ENCODE measurements at regions not wholly inside any gene's neighbourhood (a gene's known extent, or its start where the extent isn't known, plus 50 kb on each side); places are given as distances from the start of the nearest gene placed in this dataset.

DNA sequence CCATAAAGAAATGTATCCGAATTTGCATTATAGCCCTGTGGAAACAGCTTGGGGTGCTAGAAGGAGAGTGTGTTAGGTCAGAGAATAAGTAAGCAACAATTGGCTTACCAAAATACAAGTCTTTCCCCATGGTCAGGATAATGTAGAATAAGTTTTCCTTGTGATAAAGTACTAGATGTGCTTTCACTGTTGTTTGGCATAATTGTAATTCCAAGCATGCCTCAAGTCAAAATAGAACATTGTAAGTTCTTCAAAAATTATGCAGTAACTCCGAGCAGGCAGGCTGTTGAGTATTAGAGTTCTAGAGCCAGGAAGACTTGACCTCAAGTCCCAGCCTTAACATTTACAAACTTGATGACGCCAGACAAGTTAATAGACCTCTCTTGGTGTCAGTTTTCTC, 242.0 kb downstream of the TUSC7 start:
- no peak overlapping the region for H3K4me3 ChIP-seq (ENCODE audit: low read depth, low read length)
- DNase-seq (ENCODE audit: low read depth) = peak; percentile 74
- TF ChIP-seq, protein P1, sequence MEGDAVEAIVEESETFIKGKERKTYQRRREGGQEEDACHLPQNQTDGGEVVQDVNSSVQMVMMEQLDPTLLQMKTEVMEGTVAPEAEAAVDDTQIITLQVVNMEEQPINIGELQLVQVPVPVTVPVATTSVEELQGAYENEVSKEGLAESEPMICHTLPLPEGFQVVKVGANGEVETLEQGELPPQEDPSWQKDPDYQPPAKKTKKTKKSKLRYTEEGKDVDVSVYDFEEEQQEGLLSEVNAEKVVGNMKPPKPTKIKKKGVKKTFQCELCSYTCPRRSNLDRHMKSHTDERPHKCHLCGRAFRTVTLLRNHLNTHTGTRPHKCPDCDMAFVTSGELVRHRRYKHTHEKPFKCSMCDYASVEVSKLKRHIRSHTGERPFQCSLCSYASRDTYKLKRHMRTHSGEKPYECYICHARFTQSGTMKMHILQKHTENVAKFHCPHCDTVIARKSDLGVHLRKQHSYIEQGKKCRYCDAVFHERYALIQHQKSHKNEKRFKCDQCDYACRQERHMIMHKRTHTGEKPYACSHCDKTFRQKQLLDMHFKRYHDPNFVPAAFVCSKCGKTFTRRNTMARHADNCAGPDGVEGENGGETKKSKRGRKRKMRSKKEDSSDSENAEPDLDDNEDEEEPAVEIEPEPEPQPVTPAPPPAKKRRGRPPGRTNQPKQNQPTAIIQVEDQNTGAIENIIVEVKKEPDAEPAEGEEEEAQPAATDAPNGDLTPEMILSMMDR (IDR thresholded peaks at IDR 0.05; ENCODE audit: insufficient read depth, low read depth, low read length) = no peak

DNA sequence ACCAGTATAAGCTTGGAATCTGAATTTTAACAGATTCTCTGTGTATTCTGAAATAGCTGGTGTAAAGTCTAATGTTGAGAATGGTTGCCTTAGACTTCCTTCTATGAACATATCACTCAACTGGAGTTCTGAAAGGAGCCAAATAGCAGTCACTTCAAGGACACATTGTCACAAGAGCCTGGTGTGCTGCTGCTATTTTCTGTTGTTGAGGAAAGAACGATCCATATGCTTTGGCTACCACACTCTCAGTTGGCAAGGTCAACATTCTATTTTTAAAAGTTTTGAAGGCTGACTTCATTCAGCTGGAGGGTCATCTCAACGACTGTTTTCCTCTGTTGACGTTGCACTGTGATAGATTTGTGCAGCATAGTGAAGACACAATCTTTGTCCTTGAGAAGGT, 248.7 kb downstream of the TUSC7 start:
- DNase-seq (ENCODE audit: low read depth) = no peak
- TF ChIP-seq, protein P1 (IDR thresholded peaks at IDR 0.05; ENCODE audit: insufficient read depth, low read depth, low read length) = no peak
- no peak overlapping the region for H3K4me3 ChIP-seq (ENCODE audit: low read depth, low read length)

DNA sequence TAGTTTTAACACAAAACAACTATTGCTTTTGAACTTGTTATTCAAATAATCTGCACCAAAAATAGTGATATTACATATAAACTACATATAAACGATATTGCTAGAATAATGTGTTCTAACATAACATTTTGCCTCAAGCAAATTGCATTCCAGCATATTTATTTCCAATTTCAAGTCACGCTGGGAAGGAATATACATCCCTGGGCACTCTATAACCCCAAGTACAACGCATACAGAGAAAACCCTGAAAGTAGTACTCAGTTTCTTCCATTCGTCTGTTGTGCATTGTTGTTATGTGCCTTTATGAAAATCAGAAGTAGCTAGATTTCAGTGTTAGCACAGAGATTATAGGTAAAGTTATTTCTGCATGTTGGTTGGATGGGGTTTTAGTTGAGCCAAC, 251.5 kb downstream of the TUSC7 start:
- no peak overlapping the region for H3K4me3 ChIP-seq (ENCODE audit: low read depth, low read length)
- DNase-seq (ENCODE audit: low read depth) = no peak
- TF ChIP-seq, protein P1 (IDR thresholded peaks at IDR 0.05; ENCODE audit: insufficient read depth, low read depth, low read length) = no peak

DNA sequence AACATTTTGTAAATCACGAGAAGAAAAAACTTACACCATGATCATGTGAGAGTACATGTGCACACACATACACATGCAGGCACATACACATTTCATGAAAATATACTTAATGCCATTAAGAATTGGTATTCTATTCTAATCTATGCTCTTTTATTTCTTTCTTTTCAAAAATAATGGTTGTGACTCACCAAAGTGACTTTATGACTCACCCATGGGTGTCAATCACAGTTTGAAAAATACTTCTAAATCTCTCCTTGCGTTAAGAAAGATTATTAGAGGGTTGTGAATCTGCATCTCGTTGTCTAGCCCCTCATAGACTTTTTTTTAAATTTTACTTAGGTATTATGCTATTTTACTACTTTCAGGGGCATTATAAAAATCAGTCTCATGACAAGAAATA, 254.2 kb downstream of the TUSC7 start:
- H3K4me3 ChIP-seq (ENCODE audit: low read depth, low read length) = no peak overlapping the region
- DNase-seq (ENCODE audit: low read depth) = no peak
- TF ChIP-seq, protein P1 (IDR thresholded peaks at IDR 0.05; ENCODE audit: insufficient read depth, low read depth, low read length) = no peak

DNA sequence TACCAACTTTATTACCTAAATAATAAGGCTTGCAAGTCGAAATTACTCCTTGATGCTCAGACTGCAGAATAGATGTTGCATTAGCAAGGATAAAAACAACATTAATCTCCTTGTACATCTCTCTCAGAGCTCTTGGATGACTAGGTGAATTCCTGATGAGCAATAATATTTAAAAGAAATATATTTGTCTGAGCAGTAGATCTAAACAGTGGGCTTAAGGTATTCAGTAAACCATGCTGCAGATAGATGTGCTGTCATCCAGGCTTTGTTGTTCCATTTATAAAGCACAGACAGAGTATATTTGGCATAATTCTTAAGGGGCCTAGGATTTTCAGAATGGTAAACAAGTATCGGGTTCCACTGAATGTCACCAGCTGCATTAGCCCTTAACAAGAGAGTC, 257.1 kb downstream of the TUSC7 start:
- no peak overlapping the region for H3K4me3 ChIP-seq (ENCODE audit: low read depth, low read length)
- peak; percentile 46 for DNase-seq (ENCODE audit: low read depth)
- TF ChIP-seq, protein P1 (IDR thresholded peaks at IDR 0.05; ENCODE audit: insufficient read depth, low read depth, low read length) = no peak

DNA sequence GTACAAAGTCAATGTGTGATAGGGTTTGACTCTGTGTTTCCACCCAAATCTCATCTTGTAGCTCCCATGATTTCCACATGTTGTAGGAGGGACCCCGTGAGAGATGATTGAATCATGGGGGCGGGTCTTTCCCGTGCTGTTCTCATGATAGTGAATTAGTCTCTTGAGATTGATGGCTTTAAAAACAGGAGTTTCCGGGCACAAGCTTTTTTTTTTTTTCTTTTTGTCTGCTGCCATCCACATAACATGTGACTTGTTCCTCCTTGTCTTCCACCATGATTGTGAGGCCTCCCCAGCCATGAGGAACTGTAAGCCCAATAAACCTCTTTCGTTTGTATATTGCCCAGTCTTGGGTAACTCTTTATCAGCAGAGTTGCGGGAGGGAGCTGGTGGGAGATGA, 259.6 kb downstream of the TUSC7 start:
- DNase-seq (ENCODE audit: low read depth) = no peak
- H3K4me3 ChIP-seq (ENCODE audit: low read depth, low read length) = no peak overlapping the region
- TF ChIP-seq, protein P1 (IDR thresholded peaks at IDR 0.05; ENCODE audit: insufficient read depth, low read depth, low read length) = no peak

DNA sequence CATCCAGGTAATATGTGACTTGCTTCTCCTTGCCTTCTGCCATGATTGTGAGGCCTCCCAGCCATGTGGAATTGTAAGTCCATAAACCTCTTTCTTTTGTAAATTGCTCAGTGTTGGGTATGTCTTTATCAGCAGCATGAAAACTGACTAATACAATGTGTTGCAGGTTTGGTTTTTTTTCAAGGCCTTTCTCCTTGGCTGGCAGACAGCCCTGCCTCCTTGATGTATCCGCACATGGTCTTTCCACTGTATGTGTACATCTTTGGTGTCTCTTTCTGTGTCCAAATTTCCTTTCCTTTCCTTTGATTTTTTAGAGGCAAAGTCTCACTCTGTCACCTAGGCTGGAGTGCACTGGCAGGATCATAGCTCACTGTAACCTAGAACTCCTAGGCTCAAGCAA, 260.1 kb downstream of the TUSC7 start:
- TF ChIP-seq, protein P1 (IDR thresholded peaks at IDR 0.05; ENCODE audit: insufficient read depth, low read depth, low read length) = no peak
- no peak overlapping the region for H3K4me3 ChIP-seq (ENCODE audit: low read depth, low read length)
- DNase-seq (ENCODE audit: low read depth) = no peak
